A673 (cell line): ENCODE measurements at regions not wholly inside any gene's neighbourhood (a gene's known extent, or its start where the extent isn't known, plus 50 kb on each side); places are given as distances from the start of the nearest gene placed in this dataset.

Experiments
- CTCF ChIP-seq: fragments of 300-800, 200-600 bp; sonication (generic); conservative IDR thresholded peaks from 2 replicates; pipeline ENCODE4 v1.5.1; 2017; ENCODE audit warnings: low read depth, mild to moderate bottlenecking, antibody characterized with exemption, low read length, moderate library complexity, mixed read lengths
- EZH2 ChIP-seq: fragments of 200-600 bp; sonication (generic); IDR thresholded peaks from 2 replicates; pipeline ENCODE4 v1.6.1; 2017; ENCODE audit warnings: borderline replicate concordance, low read depth, mild to moderate bottlenecking, mixed read lengths, antibody characterized with exemption, low read length; ENCODE audit not compliant: poor library complexity, severe bottlenecking

- TF ChIP-seq CTCF (peak; percentile 72), EZH2 (no peak)
Measured at GRCh38 chr7:29748286-29749099, 57.8 kb upstream of the WIPF3 start.
